HG03025 (cell line): ENCODE measurements at regions not wholly inside any gene's neighbourhood (a gene's known extent, or its start where the extent isn't known, plus 50 kb on each side); places are given as distances from the start of the nearest gene placed in this dataset.

Experiments
- ATAC-seq: cut with Tn5 transposase; IDR thresholded peaks from one replicate; pipeline ENCODE4 v1.9.1; 2021; ENCODE audit warnings: mild to moderate bottlenecking, moderate library complexity; ENCODE audit not compliant: unreplicated experiment, low FRiP score

DNA sequence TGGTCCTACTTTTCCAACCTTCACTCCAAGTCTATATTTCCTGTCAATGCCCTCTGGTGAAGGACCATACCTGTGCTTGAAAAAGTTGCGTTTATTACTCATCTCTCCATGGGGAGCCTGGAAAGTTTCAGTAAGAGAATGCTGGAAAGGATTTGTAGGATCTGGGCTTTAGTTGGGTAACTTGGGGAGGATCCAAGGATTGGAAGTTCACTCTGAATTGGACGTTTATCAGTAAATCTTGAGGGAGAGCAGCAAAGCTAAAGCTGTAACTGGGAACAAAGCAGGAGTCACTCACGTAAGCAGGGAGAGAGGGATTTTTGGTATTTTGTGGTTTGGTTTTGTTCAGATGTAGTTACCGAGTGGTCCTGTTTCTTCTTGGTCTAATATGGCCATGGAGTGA lies 51.4 kb upstream of the NPVF start:
- ATAC-seq = no peak

- ATAC-seq = no peak
These were observed 51.9 kb upstream of the NPVF start for GRCh38 chr7:25280181-25280580.

DNA sequence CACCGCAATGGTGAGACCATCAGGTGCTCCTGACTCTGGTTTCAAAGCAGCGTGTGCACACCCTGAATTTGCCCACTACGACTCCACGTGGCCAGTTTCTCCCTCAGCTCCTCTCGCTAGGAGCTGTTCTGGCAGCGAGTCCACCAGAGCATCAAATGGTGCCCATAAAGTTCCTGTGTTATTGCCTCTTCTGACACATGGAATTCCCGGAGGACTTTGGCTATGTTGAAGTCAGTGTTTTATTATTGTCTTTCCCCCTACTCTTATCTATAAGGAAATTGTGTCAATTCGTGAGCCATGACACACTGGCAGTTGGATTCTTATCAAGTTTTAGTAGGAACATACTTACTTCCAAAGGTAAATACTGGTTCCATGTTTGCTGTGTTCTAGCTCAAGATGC lies 53.9 kb upstream of the NPVF start:
- ATAC-seq = no peak

DNA sequence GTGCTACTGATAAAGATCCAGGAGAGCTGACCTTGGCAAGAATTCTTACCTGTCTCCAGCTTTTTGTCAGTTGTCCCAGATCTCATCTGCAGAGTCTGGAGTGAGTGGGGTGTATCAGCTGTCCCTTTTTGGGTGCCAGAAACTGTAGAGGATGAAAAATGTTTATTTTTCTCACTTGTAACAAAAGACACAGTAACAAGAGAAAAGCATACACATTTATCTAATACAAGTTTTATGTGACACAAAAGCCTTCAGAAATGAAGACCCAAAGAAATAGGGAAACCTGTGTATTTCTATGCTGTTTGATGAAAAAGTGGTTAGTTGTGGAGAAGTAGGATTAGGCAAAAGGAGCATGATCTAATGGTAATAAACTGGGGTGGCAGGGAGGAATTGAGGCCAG lies 58.5 kb upstream of the NPVF start:
- no peak for ATAC-seq

DNA sequence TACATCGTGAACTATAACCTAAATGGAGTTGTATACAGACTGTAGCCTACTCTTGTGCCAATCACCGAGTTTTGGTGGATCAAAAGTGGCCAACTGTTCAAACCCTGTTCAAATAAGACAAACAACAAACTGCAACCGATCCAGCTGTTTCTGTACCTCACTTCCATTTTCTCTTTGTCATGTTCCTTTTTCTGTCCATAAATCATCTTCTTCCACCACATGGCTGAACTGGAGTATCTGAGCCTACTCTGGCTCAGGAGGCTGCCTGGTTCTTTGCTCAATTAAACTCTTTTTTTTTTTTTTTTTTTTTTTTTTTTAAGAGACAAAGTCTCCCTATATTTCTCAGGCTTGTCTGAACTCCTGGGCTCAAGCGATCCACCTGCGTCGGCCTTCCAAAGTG lies 59.0 kb upstream of the NPVF start:
- no peak for ATAC-seq

GRCh38 chr7:25288556-25289307 lies 60.4 kb upstream of the NPVF start:
- ATAC-seq = no peak

GRCh38 chr7:25289518-25289917 lies 61.2 kb upstream of the NPVF start:
- ATAC-seq = no peak

GRCh38 chr7:25294624-25295023 lies 66.3 kb upstream of the NPVF start:
- no peak for ATAC-seq

DNA sequence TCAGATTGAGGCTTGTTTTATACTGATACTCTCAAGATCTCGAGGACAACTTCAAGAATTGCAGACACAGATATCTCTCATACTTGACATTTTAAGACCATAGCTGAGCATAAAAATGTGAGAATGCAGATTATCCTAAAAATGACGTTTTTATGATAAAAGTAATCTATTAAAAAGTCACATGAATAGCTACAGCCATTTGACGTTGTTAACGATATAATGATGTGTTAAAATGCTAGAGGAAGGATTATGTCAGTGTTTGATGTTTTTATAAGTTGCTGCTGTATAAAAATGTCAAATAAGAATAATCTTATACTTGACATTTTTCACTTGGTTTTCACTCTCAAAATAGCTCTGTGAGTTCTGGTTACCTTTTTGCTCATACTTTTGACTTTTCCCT lies 67.1 kb upstream of the NPVF start:
- no peak for ATAC-seq

- no peak for ATAC-seq
These were observed 67.8 kb upstream of the NPVF start for GRCh38 chr7:25296086-25296485.

GRCh38 chr7:25297278-25297677 lies 69.0 kb upstream of the NPVF start:
- ATAC-seq = no peak

DNA sequence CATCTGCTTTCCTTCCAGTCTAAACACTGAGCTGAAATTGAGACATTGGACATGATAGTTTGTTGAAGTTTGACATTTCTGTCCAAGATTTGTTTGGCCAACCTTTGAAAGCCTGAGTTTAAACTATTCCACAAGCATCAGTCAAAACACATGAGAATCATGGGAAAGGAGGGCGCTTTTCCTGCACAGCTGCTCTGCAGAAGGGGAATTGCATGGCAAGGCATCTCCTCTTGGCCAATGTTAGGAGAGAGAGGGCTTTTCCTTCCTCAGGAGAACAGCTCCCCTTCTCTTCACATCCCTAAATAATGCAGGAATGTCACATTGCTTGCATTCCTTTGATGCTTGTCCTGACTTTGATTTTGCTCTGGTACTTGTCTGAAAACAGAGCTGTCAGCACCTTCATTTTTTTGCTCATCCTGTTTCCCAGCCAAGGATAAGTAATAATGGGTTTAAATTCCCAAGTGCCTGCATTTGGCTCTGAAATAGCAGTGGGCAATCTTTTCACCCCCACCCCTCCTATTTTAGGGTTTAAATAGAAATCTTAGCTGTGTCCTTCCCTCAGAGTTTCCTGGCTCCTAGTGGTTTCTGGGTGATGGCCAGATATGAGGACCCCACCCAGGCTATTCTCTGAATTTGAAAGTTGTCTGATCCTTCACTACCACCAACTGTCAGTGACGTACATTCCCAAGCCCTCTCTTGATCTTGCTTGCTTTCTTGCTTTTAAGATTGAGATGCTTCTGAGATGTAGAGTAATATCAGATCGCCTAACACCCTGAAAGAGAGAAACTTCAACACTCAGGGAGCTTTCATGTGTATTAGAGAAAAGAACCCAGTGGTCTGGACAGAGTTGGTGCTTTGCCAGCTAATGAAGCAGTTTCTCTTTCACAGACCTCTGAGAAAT lies 75.2 kb upstream of the NPVF start:
- no peak for ATAC-seq

GRCh38 chr7:25304691-25305090 lies 76.4 kb upstream of the NPVF start:
- no peak for ATAC-seq

DNA sequence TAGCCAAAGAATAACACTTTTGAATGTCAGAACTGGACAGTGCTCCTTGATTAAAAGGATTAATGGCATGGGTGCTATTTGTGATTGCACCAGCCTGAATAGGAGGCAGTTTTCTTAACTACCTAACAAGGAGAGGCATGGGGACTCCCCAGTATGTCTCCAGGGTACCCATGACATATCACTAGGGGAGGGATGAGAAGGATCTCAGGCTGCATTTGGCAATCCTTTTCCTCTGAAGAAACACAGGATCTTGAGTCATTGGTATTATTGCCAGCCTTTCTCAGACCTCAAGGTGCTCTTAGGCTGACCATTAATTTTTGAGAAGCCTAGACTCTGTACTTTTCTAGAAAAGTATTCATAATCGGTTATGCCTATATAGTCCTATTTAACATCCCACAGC lies 77.5 kb upstream of the NPVF start:
- ATAC-seq = no peak

DNA sequence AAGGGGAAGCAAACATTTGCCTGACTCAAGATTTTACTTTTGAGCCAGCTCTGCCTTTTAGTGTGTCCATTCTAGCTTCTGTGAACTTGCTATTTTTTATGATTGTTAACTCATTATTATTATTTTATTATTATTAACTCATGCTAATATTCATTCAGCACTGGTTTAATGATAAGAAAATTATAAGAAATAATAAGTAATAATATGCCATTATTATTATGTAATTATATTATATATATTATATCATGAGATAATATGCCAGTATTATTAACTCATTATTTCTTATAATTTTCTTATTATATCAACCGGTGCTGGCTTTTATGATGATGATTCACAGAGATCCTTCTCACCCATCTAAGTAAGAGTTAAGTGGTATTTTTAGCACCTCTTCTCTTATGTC lies 79.3 kb upstream of the NPVF start:
- ATAC-seq = no peak

DNA sequence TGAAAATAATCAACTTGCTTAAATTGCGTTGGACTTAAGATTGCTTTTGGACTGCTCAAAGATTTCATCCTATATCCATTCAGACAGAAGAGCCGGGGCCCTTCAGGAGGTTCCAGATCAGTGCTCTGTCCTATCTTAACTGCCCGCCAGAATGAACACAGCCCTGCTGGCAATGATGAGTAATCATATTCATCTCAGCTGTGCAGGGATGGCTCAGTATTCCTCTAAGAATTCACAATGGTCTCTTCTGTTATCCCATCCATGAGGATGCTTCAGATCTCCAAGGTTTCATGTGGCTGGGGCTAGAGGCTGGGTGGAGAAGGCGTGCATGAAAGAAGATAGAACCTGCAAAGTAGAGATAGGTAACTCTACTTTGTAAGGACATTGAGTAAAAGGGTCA lies 80.0 kb upstream of the NPVF start:
- no peak for ATAC-seq

- no peak for ATAC-seq
These were observed 80.8 kb upstream of the NPVF start for GRCh38 chr7:25308906-25309705.

DNA sequence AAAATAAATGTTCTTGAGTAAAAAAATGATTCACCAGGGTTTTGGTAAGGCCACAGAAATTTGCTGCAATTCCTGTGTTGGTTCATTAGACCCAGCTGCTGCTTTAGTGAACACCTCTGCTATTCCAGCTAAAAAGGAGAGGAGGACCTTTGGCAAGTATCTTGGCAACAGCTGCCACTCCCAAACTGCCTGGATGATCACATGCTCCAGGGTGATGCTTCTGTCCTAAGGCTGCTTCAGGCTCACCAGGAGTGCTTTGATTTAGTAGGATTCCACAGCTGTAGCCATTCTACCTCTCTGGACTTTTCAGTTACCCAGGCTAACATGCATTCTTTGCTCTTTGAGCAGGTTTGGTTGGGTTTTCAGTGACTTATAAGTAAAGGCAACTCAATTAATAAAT lies 82.6 kb upstream of the NPVF start:
- no peak for ATAC-seq

GRCh38 chr7:25311346-25311745 lies 83.1 kb upstream of the NPVF start:
- ATAC-seq = no peak

GRCh38 chr7:25312968-25313367 lies 84.7 kb upstream of the NPVF start:
- ATAC-seq = no peak

- no peak for ATAC-seq
These were observed 85.2 kb upstream of the NPVF start for GRCh38 chr7:25313526-25313925.
